ENCODE measurements at regions not wholly inside any gene's neighbourhood (a gene's known extent, or its start where the extent isn't known, plus 50 kb on each side); places are given as distances from the start of the nearest gene placed in this dataset.

GRCh38 chr9:38286357-38286756 lies 106.1 kb upstream of the ALDH1B1 start:
- no peaks in the 10 kb centered on the region for H3K4me1 ChIP-seq (ENCODE audit: control insufficient read depth in 1 of 2, insufficient read depth in 2 of 2, low read length in 2 of 2)
- H3K27me3 Mint-ChIP-seq (ENCODE audit: low read depth in 3 of 3), result peaks cover 0 to 3% (median 3%) of the 10 kb centered on the region in 3 donors
- H3K36me3 Mint-ChIP-seq, result no peaks in the 10 kb centered on the region
- no peaks in the 10 kb centered on the region for H4K20me1 ChIP-seq (ENCODE audit: insufficient read depth, low read length)
- no peak for DNase-seq
- no peak overlapping the region for H3K27ac Mint-ChIP-seq
- intact Hi-C loops (cut with micrococcal nuclease), result no loop called here
- no peaks in the 10 kb centered on the region for H3K9me3 ChIP-seq (replicated peaks in 1 of 2; ENCODE audit: control insufficient read depth in 1 of 2, insufficient read depth in 1 of 2, low read length in 2 of 2)
- no peak overlapping the region for H3K4me3 ChIP-seq (replicated peaks in 1 of 3; ENCODE audit: low read depth in 2 of 3, low read length in 3 of 3)
- no peak overlapping the region for H3K27ac ChIP-seq (ENCODE audit: low read depth in 1 of 2, low read length in 2 of 2)
- H3K4me3 Mint-ChIP-seq, result no peak overlapping the region
- H3K4me2 ChIP-seq (replicated peaks; ENCODE audit: extremely low read depth, low read length, poor library complexity, severe bottlenecking), result no peak overlapping the region
- no peaks in the 10 kb centered on the region for H3K27me3 ChIP-seq (ENCODE audit: control insufficient read depth in 2 of 2, insufficient read depth in 2 of 2, low read length in 2 of 2)
- H3K36me3 ChIP-seq (replicated peaks in 1 of 2; ENCODE audit: control insufficient read depth in 1 of 2, insufficient read depth in 2 of 2, low read length in 2 of 2), result no peaks in the 10 kb centered on the region
- no peak for TF ChIP-seq CTCF (IDR thresholded peaks at IDR 0.05)
- peaks cover 0 to 3% (median 0%) of the 10 kb centered on the region in 7 donors for H3K9me3 Mint-ChIP-seq
- no peak overlapping the region for H2AFZ ChIP-seq (ENCODE audit: insufficient read depth, low read depth, low read length, poor library complexity, severe bottlenecking)
- no peaks in the 10 kb centered on the region for H3K79me2 ChIP-seq (ENCODE audit: insufficient read depth, low read length)
- no peak overlapping the region for H3K9ac ChIP-seq (ENCODE audit: insufficient read depth, low read length, poor library complexity, severe bottlenecking)
- no peaks in the 10 kb centered on the region for H3K4me1 Mint-ChIP-seq

GRCh38 chr9:38285236-38285635 lies 107.3 kb upstream of the ALDH1B1 start:
- Histone ChIP-seq H3K4me3 (replicated peaks in 1 of 3; ENCODE audit: low read depth in 2 of 3, low read length in 3 of 3) (no peak overlapping the region), H3K79me2 (ENCODE audit: insufficient read depth, low read length) (no peaks in the 10 kb centered on the region), H3K4me1 (ENCODE audit: control insufficient read depth in 1 of 2, insufficient read depth in 2 of 2, low read length in 2 of 2) (no peaks in the 10 kb centered on the region), H3K27ac (ENCODE audit: low read depth in 1 of 2, low read length in 2 of 2) (no peak overlapping the region), H3K36me3 (replicated peaks in 1 of 2; ENCODE audit: control insufficient read depth in 1 of 2, insufficient read depth in 2 of 2, low read length in 2 of 2) (no peaks in the 10 kb centered on the region), H3K4me2 (replicated peaks; ENCODE audit: extremely low read depth, low read length, poor library complexity, severe bottlenecking) (no peak overlapping the region), H3K27me3 (ENCODE audit: control insufficient read depth in 2 of 2, insufficient read depth in 2 of 2, low read length in 2 of 2) (no peaks in the 10 kb centered on the region), H4K20me1 (ENCODE audit: insufficient read depth, low read length) (no peaks in the 10 kb centered on the region), H2AFZ (ENCODE audit: insufficient read depth, low read depth, low read length, poor library complexity, severe bottlenecking) (no peak overlapping the region), H3K9me3 (replicated peaks in 1 of 2; ENCODE audit: control insufficient read depth in 1 of 2, insufficient read depth in 1 of 2, low read length in 2 of 2) (no peaks in the 10 kb centered on the region), H3K9ac (ENCODE audit: insufficient read depth, low read length, poor library complexity, severe bottlenecking) (no peak overlapping the region)
- H3K27ac Mint-ChIP-seq, result peak overlapping the region in 1 of 7 donors; percentile 49
- peaks cover 0 to 5% (median 3%) of the 10 kb centered on the region in 3 donors for H3K27me3 Mint-ChIP-seq (ENCODE audit: low read depth in 3 of 3)
- TF ChIP-seq CTCF (IDR thresholded peaks at IDR 0.05), result no peak
- intact Hi-C loops (cut with micrococcal nuclease), result no loop called here
- no peaks in the 10 kb centered on the region for H3K36me3 Mint-ChIP-seq
- peaks cover 0 to 3% (median 0%) of the 10 kb centered on the region in 7 donors for H3K9me3 Mint-ChIP-seq
- no peak overlapping the region for H3K4me3 Mint-ChIP-seq
- no peak for DNase-seq
- whole genome bisulfite sequencing (ENCODE audit: insufficient coverage), result 75% methylated on average over 1 of the region's 2 CpGs
- H3K4me1 Mint-ChIP-seq, result no peaks in the 10 kb centered on the region

Data from CD14-positive monocyte (primary cell).